ENCODE measurements at regions not wholly inside any gene's neighbourhood (a gene's known extent, or its start where the extent isn't known, plus 50 kb on each side); places are given as distances from the start of the nearest gene placed in this dataset.
"Not testable (repeated sequence)": the region's sequence is repeated elsewhere in the genome, so short reads cannot be mapped to it uniquely, and the experiment has no call there.

GRCh38 chr12:46100551-46101484 is 110.4 kb upstream of the SCAF11 start:
- DNase-seq (ENCODE audit: missing footprints) (no peak), ATAC-seq (no peak)
- intact Hi-C loops (cut with DNase I): no loop called here

GRCh38 chr12:46089414-46090162 is 99.2 kb upstream of the SCAF11 start:
- DNase-seq (ENCODE audit: missing footprints): no peak
- ATAC-seq: no peak
- intact Hi-C loops (cut with DNase I): no loop called here

DNA sequence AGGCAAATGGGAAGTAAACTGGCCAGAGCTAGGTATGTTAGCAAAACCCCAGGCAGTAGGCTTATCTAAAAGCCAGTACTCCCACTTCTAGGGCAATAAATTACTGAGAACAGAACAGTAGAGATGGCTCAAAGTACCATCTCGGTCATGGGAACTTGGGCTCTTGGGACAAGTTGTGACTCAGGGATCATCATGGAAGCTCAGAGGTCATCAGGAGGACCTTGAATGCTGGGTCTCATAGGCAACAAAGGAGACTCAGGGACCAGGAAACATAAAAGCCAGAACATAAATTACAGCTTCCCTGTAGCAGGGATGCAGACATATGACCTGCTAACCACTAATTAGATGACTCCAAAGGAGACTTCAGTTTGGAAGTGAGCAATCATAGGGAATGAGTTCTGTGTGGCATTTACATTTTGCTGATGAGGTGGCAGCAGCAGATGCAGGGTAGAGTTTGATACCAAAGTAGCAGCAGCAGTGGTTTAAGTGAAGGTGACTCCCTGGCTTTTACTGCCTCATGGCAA is 97.6 kb upstream of the SCAF11 start:
- no peak for ATAC-seq
- DNase-seq (ENCODE audit: missing footprints): no peak
- intact Hi-C loops (cut with DNase I): no loop called here

DNA sequence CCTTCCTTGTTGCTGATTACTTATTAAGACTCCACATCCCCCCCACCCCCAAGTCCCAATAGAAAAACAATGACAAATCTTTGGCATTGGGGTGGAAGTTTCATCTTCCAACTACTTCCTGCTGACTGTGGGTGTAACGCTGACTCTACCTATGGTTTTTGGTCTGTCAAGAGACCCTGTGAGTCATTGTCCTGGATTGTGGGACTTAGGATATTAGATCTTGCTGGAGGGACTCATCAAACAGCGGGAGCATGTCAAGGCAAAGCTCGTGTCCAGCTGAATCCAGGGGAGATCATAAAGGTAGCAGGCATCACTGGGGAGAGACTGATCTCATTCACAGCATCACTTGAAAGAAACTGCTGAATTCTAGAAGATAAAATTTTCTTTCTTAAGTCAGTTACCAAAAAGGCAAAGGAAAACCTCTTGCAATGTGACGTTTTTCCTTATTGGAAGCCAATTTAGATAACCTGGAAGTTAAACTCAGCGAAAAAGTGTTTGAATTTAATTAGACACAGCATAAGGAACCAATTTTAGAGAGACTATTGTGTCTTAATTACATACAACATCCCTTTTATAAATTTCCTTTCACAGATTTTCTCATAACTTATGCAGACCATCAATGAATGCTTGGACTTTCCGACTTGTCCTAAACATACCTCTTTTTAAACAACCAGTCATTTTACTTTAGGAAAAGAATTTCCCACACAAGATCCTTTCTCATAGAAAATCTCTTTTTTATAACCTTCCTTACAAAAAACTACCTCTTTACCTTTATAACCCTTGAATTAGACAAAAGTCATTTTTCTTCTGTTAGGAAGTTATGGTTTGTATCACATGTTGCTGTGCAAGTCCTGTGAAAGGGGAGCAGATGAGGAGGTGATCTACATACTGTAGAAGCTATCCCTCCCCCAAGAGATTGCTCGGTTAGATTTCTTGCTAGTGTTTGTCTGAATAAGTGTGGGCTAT is 94.6 kb upstream of the SCAF11 start:
- ATAC-seq (no peak), DNase-seq (ENCODE audit: missing footprints) (no peak)
- intact Hi-C loops (cut with DNase I): no loop called here

DNA sequence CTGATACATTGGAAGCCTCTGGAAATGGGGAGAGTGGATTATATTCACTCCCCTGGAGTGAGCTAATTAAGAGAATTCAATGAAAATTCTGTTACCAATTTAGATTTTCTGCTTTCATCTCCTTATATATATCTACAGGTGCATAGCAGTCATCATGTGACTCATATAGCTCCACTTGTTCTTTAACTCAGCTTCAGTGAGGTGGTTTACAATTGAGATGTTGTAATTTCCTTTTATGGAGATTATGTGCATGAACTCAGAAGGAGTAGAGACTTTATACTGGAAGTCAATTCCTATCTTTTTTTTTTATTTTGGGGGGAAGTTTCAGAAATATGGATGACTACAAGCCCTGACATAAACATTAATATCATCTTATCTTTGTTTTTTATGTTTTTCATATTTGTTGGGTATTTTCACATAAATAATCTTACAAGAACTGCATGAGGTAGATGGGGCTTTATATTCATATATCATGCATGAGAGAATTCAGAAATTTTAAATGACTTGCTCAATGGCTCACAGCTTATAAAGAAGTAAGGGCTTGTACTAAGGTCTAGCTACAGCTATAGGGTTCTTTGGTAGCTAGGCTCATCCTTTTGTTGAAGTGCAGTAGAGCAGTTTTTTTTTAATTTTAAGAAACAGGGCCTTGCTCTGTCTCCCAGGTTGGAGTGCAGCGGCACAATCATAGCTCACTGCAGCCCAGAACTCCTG is 92.3 kb upstream of the SCAF11 start:
- intact Hi-C loops (cut with DNase I): no loop called here
- DNase-seq (ENCODE audit: missing footprints): no peak
- no peak for ATAC-seq

DNA sequence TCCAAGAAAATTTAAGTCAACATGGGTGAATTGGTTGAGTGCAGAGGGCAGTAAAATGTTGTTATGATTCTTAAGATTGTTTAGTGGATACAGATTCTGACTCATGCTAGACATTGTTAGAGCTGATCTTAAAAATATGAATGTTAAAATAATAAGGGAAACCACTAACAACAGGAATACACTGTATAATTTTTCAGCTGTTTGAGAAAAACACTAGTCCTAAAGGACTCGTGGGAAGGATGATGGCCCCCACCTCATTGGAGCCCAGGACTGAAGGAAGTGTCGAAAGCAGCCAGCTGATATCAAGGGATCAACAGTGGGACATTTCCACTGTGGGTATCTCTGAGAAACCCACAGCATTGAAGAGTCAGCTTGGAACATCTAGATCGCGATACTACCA is 82.9 kb upstream of the SCAF11 start:
- intact Hi-C loops (cut with DNase I): loop anchor here (5.0 kb wide), 1 partner anchor 81 kb away; the partner anchor contains the start of gene SCAF11
- ATAC-seq (no peak), DNase-seq (ENCODE audit: missing footprints) (no peak)

DNA sequence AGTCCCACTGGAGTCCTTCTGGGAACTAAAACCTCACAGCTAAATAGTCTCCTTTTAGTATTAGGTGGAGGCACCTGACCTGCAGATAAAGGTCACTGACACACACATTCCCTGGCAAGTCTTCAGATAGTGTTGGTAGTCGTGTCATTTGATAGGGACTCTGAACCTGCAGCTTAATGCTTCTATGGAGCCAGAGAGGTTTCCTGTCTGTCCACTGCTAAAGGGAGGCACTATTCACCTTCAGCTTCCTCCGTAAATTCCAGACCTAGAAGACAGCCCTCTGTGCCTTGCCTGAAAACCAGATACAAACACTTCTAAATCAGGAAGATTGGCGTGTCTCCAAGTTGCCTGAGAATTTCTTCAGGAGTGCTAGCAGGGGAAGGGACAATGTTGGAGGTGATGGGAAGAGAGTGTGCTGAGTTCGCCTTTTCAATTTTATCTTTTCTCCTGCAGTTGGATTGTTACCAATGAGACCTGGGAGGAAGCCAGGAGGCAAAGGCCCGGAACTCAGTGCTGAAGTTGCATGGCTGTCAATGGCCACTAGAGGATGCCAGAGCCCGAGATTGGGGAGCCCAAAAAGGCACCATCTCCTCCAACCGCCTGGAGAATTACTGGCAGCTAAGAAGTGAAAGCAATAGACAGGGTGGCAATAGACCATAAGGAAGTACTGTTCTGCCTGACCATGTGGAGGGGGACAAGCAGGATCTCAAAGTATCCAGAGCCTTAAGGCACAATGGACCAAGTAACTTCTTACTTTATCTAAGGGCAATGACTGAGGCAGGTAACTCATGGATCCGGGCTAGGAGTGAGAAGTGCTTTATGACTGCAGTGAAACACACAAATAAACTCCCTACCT is 81.6 kb upstream of the SCAF11 start:
- ATAC-seq (peak; percentile 85), DNase-seq (ENCODE audit: missing footprints) (peak; percentile 71)
- intact Hi-C loops (cut with DNase I): loop anchor here (5.0 kb wide), 1 partner anchor 80 kb away; the partner anchor contains the start of gene SCAF11

- DNase-seq (ENCODE audit: missing footprints) (no peak), ATAC-seq (peak; percentile 31)
- intact Hi-C loops (cut with DNase I): loop anchor here (5.0 kb wide), 1 partner anchor 79 kb away; the partner anchor contains the start of gene SCAF11
Observed at GRCh38 chr12:46071335-46071734, 81.0 kb upstream of the SCAF11 start.

- intact Hi-C loops (cut with DNase I): no loop called here
- DNase-seq (ENCODE audit: missing footprints): no peak
- no peak for ATAC-seq
Observed at GRCh38 chr12:46067094-46067493, 76.7 kb upstream of the SCAF11 start.

- intact Hi-C loops (cut with DNase I): no loop called here
- ATAC-seq (no peak), DNase-seq (ENCODE audit: missing footprints) (no peak)
Observed at GRCh38 chr12:46065412-46066166, 75.2 kb upstream of the SCAF11 start.

DNA sequence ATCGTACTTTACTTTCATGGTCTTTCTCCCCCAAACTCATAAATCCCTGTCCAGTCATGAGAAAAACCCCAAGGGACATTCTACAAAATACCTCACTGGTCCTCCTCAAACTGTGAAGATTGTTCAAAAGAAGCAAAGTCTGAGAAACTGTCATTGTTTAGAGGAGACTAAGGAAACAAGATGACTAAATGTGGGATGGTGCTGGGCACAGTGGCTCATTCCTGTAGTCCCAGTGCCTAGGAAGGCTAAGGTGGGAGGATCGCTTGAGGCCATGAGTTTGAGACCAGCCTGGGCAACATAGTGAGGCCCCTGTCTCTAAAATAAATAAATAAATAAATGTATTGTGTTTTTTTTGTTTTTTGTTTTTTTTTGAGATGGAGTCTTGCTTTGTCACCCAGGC is 74.2 kb upstream of the SCAF11 start:
- no peak for ATAC-seq
- no peak for DNase-seq (ENCODE audit: missing footprints)
- intact Hi-C loops (cut with DNase I): no loop called here

GRCh38 chr12:46058697-46059096 is 68.3 kb upstream of the SCAF11 start:
- DNase-seq (ENCODE audit: missing footprints); ATAC-seq; intact Hi-C loops (cut with DNase I): not testable (repeated sequence)

GRCh38 chr12:46050805-46051204 is 60.4 kb upstream of the SCAF11 start:
- DNase-seq (ENCODE audit: missing footprints): no peak
- ATAC-seq: no peak
- intact Hi-C loops (cut with DNase I): no loop called here

DNA sequence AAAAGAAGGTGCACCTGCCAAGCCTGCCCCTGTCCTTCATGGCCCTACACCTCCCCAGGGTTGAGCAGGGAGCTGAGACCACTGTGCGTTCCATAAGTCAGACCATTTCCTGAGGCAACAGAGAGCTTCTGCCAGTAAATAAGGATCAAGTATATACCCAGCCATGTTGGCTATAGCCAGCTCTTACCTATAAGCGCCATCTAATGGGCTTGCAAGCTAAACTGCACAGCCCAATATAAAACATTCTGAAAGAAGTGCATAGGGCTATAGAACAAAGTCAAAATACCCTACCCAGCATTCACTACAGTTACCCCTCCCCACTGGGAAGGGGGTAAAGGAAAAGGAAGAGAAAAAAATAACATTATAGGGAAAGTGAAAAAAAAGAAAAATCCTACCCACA is 59.3 kb upstream of the SCAF11 start:
- DNase-seq (ENCODE audit: missing footprints): no peak
- no peak for ATAC-seq
- intact Hi-C loops (cut with DNase I): no loop called here

DNA sequence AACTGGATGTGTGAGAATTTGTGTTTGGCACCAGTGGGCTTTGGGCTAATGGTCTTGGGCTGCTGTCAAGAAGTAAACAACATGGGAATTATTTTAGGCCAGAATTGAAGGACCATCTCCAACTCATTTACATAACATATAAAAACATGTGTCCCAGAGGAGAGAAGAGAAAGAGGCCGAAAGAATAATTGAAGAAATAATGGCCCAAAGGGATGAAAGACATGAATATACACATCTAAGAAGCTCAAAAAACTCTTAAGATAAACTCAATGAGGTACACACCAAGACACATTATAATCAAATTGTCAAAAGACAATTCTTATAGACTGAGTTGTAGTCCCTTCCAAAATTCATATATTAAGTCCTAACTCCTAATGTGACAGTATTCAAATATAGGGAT is 56.1 kb upstream of the SCAF11 start:
- ATAC-seq (no peak), DNase-seq (ENCODE audit: missing footprints) (no peak)
- intact Hi-C loops (cut with DNase I): no loop called here

GRCh38 chr12:46043972-46044520 is 53.7 kb upstream of the SCAF11 start:
- no peak for ATAC-seq
- intact Hi-C loops (cut with DNase I): no loop called here
- no peak for DNase-seq (ENCODE audit: missing footprints)

Measured in Right ventricle myocardium inferior (tissue), 1 donor.